Dendritic cell treated with granulocyte-macrophage colony-stimulating factor and Interleukin-4, amounts not matched to agents 40 ng/mL and 50 ng/mL, for 4 days (primary cell): ENCODE measurements at regions not wholly inside any gene's neighbourhood (a gene's known extent, or its start where the extent isn't known, plus 50 kb on each side); places are given as distances from the start of the nearest gene placed in this dataset.

Experiments
- H3K27ac Mint-ChIP-seq: one replicate; pipeline ENCODE4 v1.8.0; 2022; ENCODE audit warnings: mild to moderate bottlenecking, mixed read lengths
- H3K27me3 Mint-ChIP-seq: one replicate; pipeline ENCODE4 v1.8.0; 2022; ENCODE audit warnings: mild to moderate bottlenecking, mixed read lengths
- H3K36me3 Mint-ChIP-seq: one replicate; pipeline ENCODE4 v1.8.0; 2022; ENCODE audit warnings: low read depth, mixed read lengths
- H3K4me1 Mint-ChIP-seq: one replicate; pipeline ENCODE4 v1.8.0; 2022; ENCODE audit warnings: low read depth, mixed read lengths
- H3K4me3 Mint-ChIP-seq: one replicate; pipeline ENCODE4 v1.8.0; 2022; ENCODE audit warnings: mild to moderate bottlenecking, moderate library complexity, mixed read lengths
- H3K9me3 Mint-ChIP-seq: one replicate; pipeline ENCODE4 v1.8.0; 2022; ENCODE audit warnings: mixed read lengths
- intact Hi-C: fragments of 100-400 bp; cut with micrococcal nuclease; formaldehyde crosslinking; loops from one replicate; pipeline ENCODE4 v1.15.0; 2022

- intact Hi-C loops = no loop called here
These were observed 115.8 kb downstream of the SYT10 start for GRCh38 chr12:33323823-33324222.

GRCh38 chr12:33322519-33322918 is 117.1 kb downstream of the SYT10 start:
- no peak overlapping the region for H3K27ac Mint-ChIP-seq
- intact Hi-C loops = no loop called here
- H3K4me1 Mint-ChIP-seq = no peaks in the 10 kb centered on the region
- no peaks in the 10 kb centered on the region for H3K36me3 Mint-ChIP-seq
- no peak overlapping the region for H3K4me3 Mint-ChIP-seq
- H3K9me3 Mint-ChIP-seq = no peaks in the 10 kb centered on the region
- H3K27me3 Mint-ChIP-seq = no peaks in the 10 kb centered on the region

More at GRCh38 chr12:33323823-33324222, 115.8 kb downstream of the SYT10 start:
- no peaks in the 10 kb centered on the region for H3K9me3 Mint-ChIP-seq
- H3K4me1 Mint-ChIP-seq = no peaks in the 10 kb centered on the region
- no peaks in the 10 kb centered on the region for H3K36me3 Mint-ChIP-seq
- H3K27me3 Mint-ChIP-seq = no peaks in the 10 kb centered on the region
- H3K27ac Mint-ChIP-seq = no peak overlapping the region
- no peak overlapping the region for H3K4me3 Mint-ChIP-seq

GRCh38 chr12:33317746-33318145 is 121.9 kb downstream of the SYT10 start:
- Mint-ChIP-seq H3K9me3 (peaks cover 10% of the 10 kb centered on the region), H3K4me3 (no peak overlapping the region), H3K4me1 (no peaks in the 10 kb centered on the region), H3K27me3 (no peaks in the 10 kb centered on the region), H3K27ac (no peak overlapping the region), H3K36me3 (no peaks in the 10 kb centered on the region)
- intact Hi-C loops = no loop called here

DNA sequence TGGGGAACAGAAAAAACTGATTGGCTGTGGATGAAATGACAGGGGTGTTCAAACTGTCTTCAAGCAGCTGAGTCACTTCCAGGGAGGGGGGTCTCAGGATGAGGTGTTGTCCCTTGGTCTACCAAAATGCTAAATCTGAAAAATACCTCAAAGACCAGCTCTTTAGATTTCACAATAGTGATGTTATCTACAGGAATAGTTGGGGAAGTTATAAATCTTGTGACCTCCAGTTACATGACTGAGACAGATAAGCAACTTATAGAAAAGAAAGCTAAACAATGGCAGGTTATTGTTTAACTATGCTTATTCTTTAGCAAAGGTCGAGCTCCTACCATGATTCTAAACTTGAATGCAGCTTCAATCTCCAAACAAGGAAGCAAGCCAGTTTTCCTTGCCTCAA is 125.4 kb downstream of the SYT10 start:
- Mint-ChIP-seq H3K4me3 (no peak overlapping the region), H3K9me3 (peaks cover 37% of the 10 kb centered on the region), H3K27me3 (no peaks in the 10 kb centered on the region), H3K27ac (no peak overlapping the region), H3K36me3 (no peaks in the 10 kb centered on the region), H3K4me1 (no peaks in the 10 kb centered on the region)
- intact Hi-C loops = no loop called here

DNA sequence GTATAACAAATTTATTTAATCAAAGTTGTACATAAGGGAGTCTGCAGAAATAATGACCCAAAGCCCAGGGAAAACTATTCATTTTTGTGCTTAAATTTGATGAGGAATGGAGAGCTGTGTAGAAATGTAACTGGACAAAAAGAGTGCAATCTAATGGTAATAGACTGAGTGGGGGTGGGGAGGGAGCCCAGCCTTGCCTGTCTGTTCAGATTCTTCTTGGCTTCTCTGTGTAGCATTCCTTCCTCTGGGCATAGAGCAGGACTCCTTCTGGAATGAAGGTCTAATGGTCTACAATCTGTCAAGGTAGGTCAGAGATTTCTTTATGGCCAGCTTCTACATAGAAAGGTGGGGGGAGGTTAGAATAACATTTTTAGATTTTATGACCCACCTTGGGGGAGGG is 126.1 kb downstream of the SYT10 start:
- H3K27ac Mint-ChIP-seq = no peak overlapping the region
- intact Hi-C loops = no loop called here
- no peak overlapping the region for H3K4me3 Mint-ChIP-seq
- no peaks in the 10 kb centered on the region for H3K36me3 Mint-ChIP-seq
- no peaks in the 10 kb centered on the region for H3K4me1 Mint-ChIP-seq
- H3K9me3 Mint-ChIP-seq = peaks cover 45% of the 10 kb centered on the region
- H3K27me3 Mint-ChIP-seq = no peaks in the 10 kb centered on the region

GRCh38 chr12:33310471-33310870 is 129.1 kb downstream of the SYT10 start:
- H3K4me1 Mint-ChIP-seq = no peaks in the 10 kb centered on the region
- no peaks in the 10 kb centered on the region for H3K36me3 Mint-ChIP-seq
- intact Hi-C loops = no loop called here
- peaks cover 55% of the 10 kb centered on the region for H3K9me3 Mint-ChIP-seq
- no peak overlapping the region for H3K4me3 Mint-ChIP-seq
- no peaks in the 10 kb centered on the region for H3K27me3 Mint-ChIP-seq
- H3K27ac Mint-ChIP-seq = no peak overlapping the region

DNA sequence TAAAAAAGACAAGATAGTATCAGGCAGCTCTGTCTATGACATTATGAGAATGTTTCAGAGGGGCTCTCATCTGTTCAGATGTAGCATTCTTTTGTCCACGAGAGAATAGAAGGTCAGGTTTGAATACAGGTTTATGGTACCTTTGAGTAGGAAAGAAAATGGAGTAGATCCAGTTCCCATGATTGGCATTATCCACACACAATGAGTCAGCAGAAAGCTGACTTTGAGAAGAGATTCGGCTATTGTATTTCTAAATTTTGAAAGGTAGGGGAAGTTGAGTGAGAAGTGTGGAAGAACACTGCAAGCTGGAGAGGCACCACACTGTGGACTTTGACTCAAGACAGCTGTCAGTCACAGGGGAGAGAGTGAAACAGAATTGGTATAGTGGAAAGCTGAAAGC is 135.4 kb downstream of the SYT10 start:
- Mint-ChIP-seq H3K4me1 (no peaks in the 10 kb centered on the region), H3K36me3 (no peaks in the 10 kb centered on the region), H3K27me3 (no peaks in the 10 kb centered on the region), H3K27ac (no peak overlapping the region), H3K4me3 (no peak overlapping the region), H3K9me3 (peaks cover 45% of the 10 kb centered on the region)
- intact Hi-C loops = no loop called here

DNA sequence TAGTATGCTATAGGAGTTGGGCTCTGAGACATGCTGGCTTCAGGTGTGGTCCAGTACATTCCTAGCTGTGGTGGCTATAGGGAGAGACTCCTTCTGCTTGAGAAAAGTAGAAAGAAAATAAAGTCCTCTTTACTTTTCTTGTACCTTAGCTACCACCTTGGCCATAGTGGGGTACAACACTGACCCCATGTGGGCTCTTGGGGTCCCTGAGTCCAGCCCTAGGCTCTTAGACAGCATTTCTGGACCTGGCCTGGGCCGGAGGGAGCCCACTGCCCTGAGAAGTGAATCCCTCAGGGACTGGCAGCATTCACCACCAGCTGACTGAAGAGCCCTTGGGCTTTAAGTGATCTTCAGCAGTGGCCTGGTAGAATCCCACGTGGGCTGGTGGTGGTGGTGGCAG is 143.1 kb downstream of the SYT10 start:
- Mint-ChIP-seq H3K4me1 (no peaks in the 10 kb centered on the region), H3K36me3 (no peaks in the 10 kb centered on the region), H3K9me3 (peaks cover 50% of the 10 kb centered on the region), H3K27ac (no peak overlapping the region), H3K4me3 (no peak overlapping the region), H3K27me3 (no peaks in the 10 kb centered on the region)
- intact Hi-C loops = no loop called here

DNA sequence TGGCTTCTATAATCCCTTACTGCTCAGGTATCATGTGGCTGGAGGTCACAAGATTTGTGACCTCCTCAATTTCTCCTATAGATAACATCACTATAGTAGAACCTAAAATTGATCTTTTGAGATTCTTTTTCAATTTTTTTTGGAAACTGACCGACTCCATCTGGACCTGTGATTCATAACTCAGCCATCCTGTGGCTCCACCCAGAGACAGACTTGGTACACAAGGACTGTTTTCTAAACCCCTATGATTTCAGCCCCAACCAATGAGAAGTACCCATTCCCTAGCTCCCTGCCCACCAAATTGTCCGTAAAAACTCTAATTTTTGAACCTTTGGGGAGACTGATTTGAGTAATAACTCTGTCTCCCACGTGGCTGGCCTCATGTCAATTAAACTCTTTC is 148.9 kb downstream of the SYT10 start:
- no peaks in the 10 kb centered on the region for H3K36me3 Mint-ChIP-seq
- no peaks in the 10 kb centered on the region for H3K4me1 Mint-ChIP-seq
- no peak overlapping the region for H3K4me3 Mint-ChIP-seq
- no peak overlapping the region for H3K27ac Mint-ChIP-seq
- H3K27me3 Mint-ChIP-seq = no peaks in the 10 kb centered on the region
- H3K9me3 Mint-ChIP-seq = peaks cover 37% of the 10 kb centered on the region
- intact Hi-C loops = no loop called here

GRCh38 chr12:33283054-33283453 is 156.6 kb downstream of the SYT10 start:
- no peak overlapping the region for H3K4me3 Mint-ChIP-seq
- no peaks in the 10 kb centered on the region for H3K36me3 Mint-ChIP-seq
- intact Hi-C loops = no loop called here
- no peaks in the 10 kb centered on the region for H3K4me1 Mint-ChIP-seq
- H3K27me3 Mint-ChIP-seq = no peaks in the 10 kb centered on the region
- H3K9me3 Mint-ChIP-seq = peaks cover 68% of the 10 kb centered on the region
- H3K27ac Mint-ChIP-seq = no peak overlapping the region

GRCh38 chr12:33277376-33277775 is 162.2 kb downstream of the SYT10 start:
- no peaks in the 10 kb centered on the region for H3K27me3 Mint-ChIP-seq
- peaks cover 71% of the 10 kb centered on the region for H3K9me3 Mint-ChIP-seq
- H3K36me3 Mint-ChIP-seq = no peaks in the 10 kb centered on the region
- intact Hi-C loops = no loop called here
- H3K4me3 Mint-ChIP-seq = no peak overlapping the region
- H3K27ac Mint-ChIP-seq = no peak overlapping the region
- H3K4me1 Mint-ChIP-seq = no peaks in the 10 kb centered on the region

DNA sequence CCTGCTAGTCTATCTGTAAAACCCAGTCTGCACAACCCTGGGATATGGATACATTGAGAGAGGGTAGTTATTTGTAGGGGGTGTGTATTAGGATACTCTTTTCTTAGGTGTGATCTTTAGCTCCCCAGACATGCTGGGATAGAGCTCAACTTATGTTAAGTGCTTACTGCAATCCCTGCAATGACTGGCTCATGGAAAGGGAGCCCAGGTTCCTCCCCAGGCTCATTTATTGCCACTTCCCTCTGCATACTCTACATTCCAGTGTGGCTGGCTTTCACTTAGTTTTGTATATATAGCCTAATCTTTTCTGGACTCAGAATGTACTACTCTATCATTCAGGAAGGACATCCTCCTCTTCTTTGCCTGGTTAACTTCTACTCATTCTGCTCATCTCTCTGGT is 172.0 kb downstream of the SYT10 start:
- Mint-ChIP-seq H3K27me3 (no peaks in the 10 kb centered on the region), H3K36me3 (no peaks in the 10 kb centered on the region), H3K4me3 (no peak overlapping the region), H3K27ac (no peak overlapping the region), H3K9me3 (peaks cover 26% of the 10 kb centered on the region), H3K4me1 (no peaks in the 10 kb centered on the region)
- intact Hi-C loops = no loop called here

GRCh38 chr12:33265900-33266299 is 173.7 kb downstream of the SYT10 start:
- Mint-ChIP-seq H3K27ac (no peak overlapping the region), H3K4me3 (no peak overlapping the region), H3K9me3 (peaks cover 23% of the 10 kb centered on the region), H3K36me3 (no peaks in the 10 kb centered on the region), H3K4me1 (no peaks in the 10 kb centered on the region), H3K27me3 (no peaks in the 10 kb centered on the region)
- intact Hi-C loops = no loop called here

- intact Hi-C loops = no loop called here
- Mint-ChIP-seq H3K4me1 (no peaks in the 10 kb centered on the region), H3K27ac (no peak overlapping the region), H3K9me3 (peaks cover 29% of the 10 kb centered on the region), H3K4me3 (no peak overlapping the region), H3K36me3 (no peaks in the 10 kb centered on the region), H3K27me3 (no peaks in the 10 kb centered on the region)
These were observed 174.4 kb downstream of the SYT10 start for GRCh38 chr12:33265033-33265731.

DNA sequence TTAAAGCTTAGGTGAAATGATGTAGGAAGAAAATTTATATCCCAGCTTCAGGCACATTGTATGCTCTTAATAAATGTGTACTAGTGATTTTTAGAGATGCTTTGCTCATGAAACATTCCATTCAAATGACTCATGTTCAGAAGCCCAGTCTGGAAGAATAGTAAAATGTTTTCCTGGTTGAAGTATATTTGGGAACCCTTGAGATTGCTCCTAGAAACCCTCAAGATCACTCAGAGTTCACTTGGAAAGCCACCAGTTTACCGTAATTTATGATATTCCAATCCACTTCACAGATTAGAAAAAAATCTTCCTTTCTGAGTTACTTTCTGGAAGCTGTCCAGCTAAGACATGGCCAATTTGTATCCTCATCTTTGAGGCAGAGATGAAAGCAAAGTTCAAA is 186.4 kb downstream of the SYT10 start:
- H3K36me3 Mint-ChIP-seq = no peaks in the 10 kb centered on the region
- intact Hi-C loops = no loop called here

More for the DNA sequence above, 186.4 kb downstream of the SYT10 start:
- Mint-ChIP-seq H3K9me3 (peaks cover 16% of the 10 kb centered on the region), H3K4me1 (no peaks in the 10 kb centered on the region), H3K27me3 (no peaks in the 10 kb centered on the region), H3K4me3 (no peak overlapping the region), H3K27ac (no peak overlapping the region)
